Pancreas (tissue), 10 donors: ENCODE measurements at regions not wholly inside any gene's neighbourhood (a gene's known extent, or its start where the extent isn't known, plus 50 kb on each side); places are given as distances from the start of the nearest gene placed in this dataset.

Experiments
- ATAC-seq, 4 donors: fragments of 200-7000 bp; cut with Tn5 transposase; one replicate each; pipeline versions ENCODE4 v1.8.0 to v1.9.1; 2020; ENCODE audit warnings: mild to moderate bottlenecking in 4 of 4, moderate library complexity in 4 of 4
- DNase-seq, 6 donors: peaks; one replicate each; pipeline ENCODE4 v3.0.0-alpha.2; 2020
- FAIRE-seq: peaks from 2 replicates; lab custom pipeline; 2012; peaks lifted over from hg19 to GRCh38; lab: Jason Lieb, UNC
- H3K27ac ChIP-seq, 4 donors: fragments of 200-600 bp; sonication (generic); 1 replicate in 3 of 4; 2 replicates in 1 of 4; pipeline versions ENCODE4 v1.5.0 to v1.8.0; 2020
- H3K27me3 ChIP-seq, 4 donors: fragments of 200-600 bp; one replicate each; pipeline ENCODE4 v1.8.0; 2021
- H3K36me3 ChIP-seq, 3 donors: fragments of 200-600 bp; sonication (generic) in 1 of 3; one replicate each; pipeline versions ENCODE4 v1.5.0 to v1.8.0; 2020 to 2021
- H3K4me1 ChIP-seq, 3 donors: fragments of 200-600 bp; one replicate each; pipeline ENCODE4 v1.8.0; 2021
- H3K4me3 ChIP-seq, 4 donors: fragments of 200-600 bp; sonication (generic) in 2 of 4; one replicate each; pipeline versions ENCODE4 v1.5.0 to v1.8.0; 2020 to 2021
- H3K9me3 ChIP-seq, 4 donors: fragments of 200-600 bp; one replicate each; pipeline ENCODE4 v1.8.0; 2021
- WGBS, 2 donors: extraction: QIAGEN DNeasy Blood & Tissue Kit; methylation state at CpG; one replicate each; pipeline ENCODE4 v1.1.7; 2013; 5-methylcytosine and 5-hydroxymethylcytosine counted together
- intact Hi-C, 3 donors: fragments of 100-400 bp; cut with DNase I; formaldehyde crosslinking; loops; one replicate each; pipeline versions ENCODE4 v1.11.1 to v1.14.2; 2022
- TF ChIP-seq, protein P1 (sequence below), 4 donors: fragments of 200-600 bp; sonication (generic) in 3 of 4; IDR thresholded peaks; one replicate each; pipeline versions ENCODE4 v1.5.0 to v1.8.0; 2021; ENCODE audit warnings: antibody characterized with exemption in 4 of 4
- donor health status: healthy with polysubstance abuse.
- donor health status: DM: no; HTN: no; CAD: no; lungs with moderate emphysema.
- donor health status: DM: no; HTN: no; CAD: no.
- donor health status: control.
- donor health status: control.
- donor health status: Bipolar disorder and iron deficiency.
- donor health status: DM: yes; HTN: yes; CAD: no.
- donor health status: DM: no; HTN: no; CAD: no.
- donor health status: DM: no; HTN: no; CAD: no.
- donor health status: DM: yes; HTN: yes; CAD: no.

DNA sequence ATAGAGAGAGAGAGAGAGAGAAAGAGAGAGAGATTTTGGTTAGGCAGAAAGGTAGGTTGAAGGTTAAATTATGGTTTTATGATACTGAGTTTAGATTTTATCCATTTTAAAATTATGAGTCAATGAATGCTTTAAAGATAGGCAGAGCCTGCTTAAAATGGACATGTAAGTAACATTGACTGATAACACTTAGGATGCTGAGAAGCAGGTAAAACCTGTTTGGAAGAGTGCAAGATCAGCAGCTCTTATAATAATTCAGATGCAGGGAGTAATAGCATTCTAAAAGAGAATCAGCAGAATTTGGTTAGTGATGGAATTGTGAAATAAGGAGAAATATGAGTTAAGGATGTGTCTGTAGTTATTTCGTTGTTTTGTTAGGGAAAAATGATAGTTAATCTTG is 446.6 kb downstream of the PLA2G4A start:
- no peak overlapping the region for H3K27ac ChIP-seq
- no peaks in the 10 kb centered on the region for H3K4me1 ChIP-seq
- TF ChIP-seq, protein P1, sequence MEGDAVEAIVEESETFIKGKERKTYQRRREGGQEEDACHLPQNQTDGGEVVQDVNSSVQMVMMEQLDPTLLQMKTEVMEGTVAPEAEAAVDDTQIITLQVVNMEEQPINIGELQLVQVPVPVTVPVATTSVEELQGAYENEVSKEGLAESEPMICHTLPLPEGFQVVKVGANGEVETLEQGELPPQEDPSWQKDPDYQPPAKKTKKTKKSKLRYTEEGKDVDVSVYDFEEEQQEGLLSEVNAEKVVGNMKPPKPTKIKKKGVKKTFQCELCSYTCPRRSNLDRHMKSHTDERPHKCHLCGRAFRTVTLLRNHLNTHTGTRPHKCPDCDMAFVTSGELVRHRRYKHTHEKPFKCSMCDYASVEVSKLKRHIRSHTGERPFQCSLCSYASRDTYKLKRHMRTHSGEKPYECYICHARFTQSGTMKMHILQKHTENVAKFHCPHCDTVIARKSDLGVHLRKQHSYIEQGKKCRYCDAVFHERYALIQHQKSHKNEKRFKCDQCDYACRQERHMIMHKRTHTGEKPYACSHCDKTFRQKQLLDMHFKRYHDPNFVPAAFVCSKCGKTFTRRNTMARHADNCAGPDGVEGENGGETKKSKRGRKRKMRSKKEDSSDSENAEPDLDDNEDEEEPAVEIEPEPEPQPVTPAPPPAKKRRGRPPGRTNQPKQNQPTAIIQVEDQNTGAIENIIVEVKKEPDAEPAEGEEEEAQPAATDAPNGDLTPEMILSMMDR (IDR thresholded peaks at IDR 0.05) = no peak
- peaks cover 0 to 3% (median 0%) of the 10 kb centered on the region in 4 donors for H3K27me3 ChIP-seq
- intact Hi-C loops = no loop called here
- no peaks in the 10 kb centered on the region for H3K36me3 ChIP-seq
- no peaks in the 10 kb centered on the region for H3K9me3 ChIP-seq
- no peak overlapping the region for H3K4me3 ChIP-seq
- 46 to 60% methylated on average over 1 of the region's 1 CpG for WGBS, 2 donors
- ATAC-seq (no peak), FAIRE-seq (no peak), DNase-seq (no peak)

DNA sequence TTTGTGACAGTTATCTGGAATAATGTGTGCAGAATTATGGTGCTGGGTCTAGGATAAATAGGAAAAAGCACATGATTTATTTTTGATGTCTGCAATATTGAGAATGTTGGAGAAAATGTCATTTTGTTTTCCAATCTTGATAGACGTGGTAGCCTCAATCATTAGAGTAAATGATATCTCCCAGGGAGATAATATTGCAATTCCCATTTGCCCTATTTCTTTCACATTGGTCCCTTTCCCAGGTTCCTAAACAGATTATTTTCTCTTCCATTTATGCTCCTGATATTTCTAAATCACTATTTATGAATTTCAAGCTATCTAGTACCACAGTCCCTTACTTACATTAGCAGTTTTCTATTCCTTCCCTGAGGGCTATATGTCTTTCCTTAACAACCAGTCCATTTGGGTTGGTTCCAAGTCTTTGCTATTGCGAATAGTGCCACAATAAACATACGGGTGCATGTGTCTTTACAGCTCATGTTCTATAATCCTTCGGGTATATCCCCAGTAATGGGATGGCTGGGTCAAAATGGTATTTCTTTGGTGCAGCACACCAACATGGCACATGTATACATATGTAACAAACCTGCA is 447.3 kb downstream of the PLA2G4A start:
- Histone ChIP-seq H3K36me3 (no peaks in the 10 kb centered on the region), H3K4me3 (no peak overlapping the region), H3K27me3 (peaks cover 0 to 3% (median 0%) of the 10 kb centered on the region in 4 donors), H3K27ac (no peak overlapping the region), H3K4me1 (no peaks in the 10 kb centered on the region), H3K9me3 (no peaks in the 10 kb centered on the region)
- ATAC-seq (no peak), FAIRE-seq (no peak), DNase-seq (no peak)
- TF ChIP-seq, protein P1 (IDR thresholded peaks at IDR 0.05) = no peak
- 57 to 72% methylated on average over 4 of the region's 4 CpGs for WGBS, 2 donors
- intact Hi-C loops = no loop called here

DNA sequence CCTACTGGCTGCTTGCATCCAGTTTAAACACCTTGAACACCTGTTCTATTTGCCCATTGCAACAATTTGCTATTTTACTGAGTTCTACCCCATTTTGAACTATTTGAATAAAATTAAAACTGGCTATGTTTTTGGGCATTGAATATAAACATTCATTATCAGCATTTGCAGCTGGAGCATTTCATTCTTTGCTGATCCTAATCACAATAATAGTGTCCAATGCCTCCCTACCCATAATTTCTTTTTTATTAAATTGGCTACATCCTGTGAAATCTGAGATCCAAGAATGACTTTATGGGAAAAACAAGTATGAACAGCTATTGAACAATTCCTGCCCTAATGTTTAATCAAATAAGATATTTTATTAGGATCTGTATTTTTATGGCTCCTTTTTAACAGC is 447.9 kb downstream of the PLA2G4A start:
- H3K4me3 ChIP-seq = no peak overlapping the region
- no peak for DNase-seq
- ATAC-seq = no peak
- no peaks in the 10 kb centered on the region for H3K27me3 ChIP-seq
- TF ChIP-seq, protein P1 (IDR thresholded peaks at IDR 0.05) = no peak
- no peak overlapping the region for H3K27ac ChIP-seq
- H3K4me1 ChIP-seq = no peaks in the 10 kb centered on the region
- no peak for FAIRE-seq
- intact Hi-C loops = no loop called here
- H3K36me3 ChIP-seq = no peaks in the 10 kb centered on the region
- H3K9me3 ChIP-seq = no peaks in the 10 kb centered on the region

DNA sequence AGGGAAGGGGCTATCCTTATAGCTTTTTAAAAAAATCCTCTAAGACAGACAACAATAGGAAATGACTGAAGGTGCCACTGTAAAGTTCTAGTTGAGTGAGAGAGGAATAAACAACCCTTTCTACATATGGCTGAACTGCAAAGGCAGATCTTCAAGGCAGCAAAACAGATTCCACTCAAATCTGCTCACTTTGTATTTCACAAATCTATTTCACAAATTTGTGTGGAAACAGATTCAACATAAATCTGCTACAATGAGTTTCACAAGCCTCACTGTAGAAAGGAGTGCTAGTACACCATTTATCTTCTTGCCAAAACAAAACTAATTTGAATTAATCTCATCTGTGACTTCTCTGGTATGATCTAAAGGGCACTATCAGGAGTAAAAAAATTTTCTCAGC is 451.3 kb downstream of the PLA2G4A start:
- Histone ChIP-seq H3K4me3 (no peak overlapping the region), H3K27me3 (no peaks in the 10 kb centered on the region), H3K9me3 (no peaks in the 10 kb centered on the region), H3K4me1 (no peaks in the 10 kb centered on the region), H3K36me3 (no peaks in the 10 kb centered on the region), H3K27ac (no peak overlapping the region)
- TF ChIP-seq, protein P1 (IDR thresholded peaks at IDR 0.05) = no peak
- FAIRE-seq (no peak), ATAC-seq (no peak), DNase-seq (no peak)
- intact Hi-C loops = no loop called here

DNA sequence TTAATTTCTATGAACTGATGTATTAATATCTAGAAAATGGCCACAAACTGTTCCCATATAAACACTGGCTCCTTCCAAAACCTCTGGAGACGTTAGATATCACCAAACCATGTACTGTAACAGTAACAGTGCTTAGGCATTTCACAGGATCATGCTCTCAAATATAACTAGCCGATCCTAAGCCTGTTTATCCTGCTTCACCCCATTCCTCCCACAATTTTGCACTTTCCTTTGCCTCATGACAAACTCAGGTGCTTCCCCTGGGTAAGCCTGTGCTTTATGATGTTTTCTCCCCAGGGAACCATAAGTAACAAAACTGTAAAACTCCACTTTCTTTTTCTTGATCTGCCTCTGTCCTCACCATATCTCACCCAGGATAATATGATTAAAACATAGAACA is 452.3 kb downstream of the PLA2G4A start:
- no peak for DNase-seq
- intact Hi-C loops = no loop called here
- no peaks in the 10 kb centered on the region for H3K27me3 ChIP-seq
- WGBS, 2 donors = 33% methylated on average over 2 of the region's 2 CpGs
- no peak overlapping the region for H3K4me3 ChIP-seq
- H3K36me3 ChIP-seq = no peaks in the 10 kb centered on the region
- no peaks in the 10 kb centered on the region for H3K4me1 ChIP-seq
- H3K27ac ChIP-seq = no peak overlapping the region
- no peak for FAIRE-seq
- no peaks in the 10 kb centered on the region for H3K9me3 ChIP-seq
- ATAC-seq = no peak
- TF ChIP-seq, protein P1 (IDR thresholded peaks at IDR 0.05) = no peak
